Mucosa of gallbladder (tissue), 1 donor: ENCODE measurements at regions not wholly inside any gene's neighbourhood (a gene's known extent, or its start where the extent isn't known, plus 50 kb on each side); places are given as distances from the start of the nearest gene placed in this dataset.
"Not testable (repeated sequence)": the region's sequence is repeated elsewhere in the genome, so short reads cannot be mapped to it uniquely, and the experiment has no call there.

Source experiments
- DNase-seq: peaks from one replicate; pipeline ENCODE4 v3.0.0-alpha.2; 2020; ENCODE audit warnings: low spot score
- donor health status: DM: no; HTN: no; CAD: no.

GRCh38 chr18:10141559-10141958 lies 227.7 kb downstream of the VAPA start:
- peak; percentile 35 for DNase-seq

GRCh38 chr18:10142056-10142455 lies 228.2 kb downstream of the VAPA start:
- no peak for DNase-seq

DNA sequence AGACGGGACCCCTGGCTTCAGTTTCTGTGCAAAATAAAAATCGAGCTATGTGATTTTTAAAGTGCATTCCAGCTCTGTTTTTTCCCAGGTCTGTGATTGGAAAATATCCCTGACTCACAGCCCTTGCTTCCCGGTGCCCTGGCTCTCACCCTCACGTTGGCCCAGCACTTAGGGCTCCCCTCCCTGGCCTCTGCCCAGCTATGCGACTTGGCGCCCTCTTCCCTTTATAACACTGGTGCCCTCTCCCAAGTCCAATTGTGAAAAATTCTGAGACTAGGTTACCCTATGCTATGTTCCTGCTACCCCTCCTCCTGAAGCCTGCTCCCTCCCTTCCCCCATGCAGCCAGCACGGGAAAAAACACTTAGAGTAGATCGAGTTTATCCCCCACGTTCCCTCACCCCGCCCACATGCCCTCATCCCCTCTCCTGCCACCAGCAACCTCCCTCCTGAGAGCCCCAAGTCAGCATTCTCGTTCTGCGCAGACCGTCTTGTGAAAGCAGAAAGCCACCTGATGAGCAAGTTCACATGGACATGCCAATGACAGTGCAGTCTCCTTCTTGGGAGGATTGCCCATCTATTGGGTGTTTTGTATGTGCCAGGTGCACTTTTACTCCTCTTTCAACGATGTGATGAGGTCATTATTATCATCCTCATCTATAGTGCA lies 228.8 kb downstream of the VAPA start:
- DNase-seq = no peak

DNA sequence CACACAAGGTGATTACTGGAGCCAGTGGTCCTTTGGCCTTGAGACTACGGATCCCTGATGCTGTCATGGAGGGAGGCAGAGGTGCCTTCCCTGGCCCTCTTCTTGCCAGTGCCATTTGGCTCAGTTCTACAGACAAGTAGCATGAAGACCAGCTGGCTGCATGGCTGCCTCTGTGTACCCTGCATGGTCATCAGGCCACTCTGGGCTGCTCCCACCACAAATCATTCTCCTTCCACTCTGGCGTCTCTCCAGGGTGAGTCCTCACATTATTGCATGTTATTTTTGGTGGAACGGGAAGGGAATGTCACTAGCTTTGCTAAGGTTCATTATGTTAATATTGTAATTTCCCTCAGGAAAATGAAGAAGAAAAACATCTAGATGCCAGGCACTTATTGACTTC lies 229.8 kb downstream of the VAPA start:
- DNase-seq = no peak

- DNase-seq = no peak
These were observed 231.7 kb downstream of the VAPA start for GRCh38 chr18:10145546-10145945.

- no peak for DNase-seq
These were observed 233.4 kb downstream of the VAPA start for GRCh38 chr18:10147226-10147625.

DNA sequence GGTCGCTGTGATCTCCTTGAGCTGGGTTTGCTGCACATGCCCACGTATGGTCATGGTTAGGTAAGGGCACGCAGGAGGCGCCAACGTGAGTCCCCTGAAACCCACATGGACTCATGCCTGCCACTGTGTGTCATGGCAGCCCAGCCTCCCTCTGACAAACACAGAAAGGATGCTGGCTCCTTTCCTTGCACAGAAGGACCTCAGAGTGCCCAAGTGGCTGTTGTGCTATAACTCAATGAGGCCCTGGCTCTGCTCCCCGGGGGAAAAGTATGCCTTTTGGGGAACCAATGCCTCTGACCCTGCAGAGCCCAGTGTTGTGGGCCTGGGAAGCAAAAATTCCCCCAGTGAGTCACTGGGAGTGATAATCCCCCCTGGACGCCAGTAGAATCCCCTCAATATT lies 233.9 kb downstream of the VAPA start:
- DNase-seq = no peak

DNA sequence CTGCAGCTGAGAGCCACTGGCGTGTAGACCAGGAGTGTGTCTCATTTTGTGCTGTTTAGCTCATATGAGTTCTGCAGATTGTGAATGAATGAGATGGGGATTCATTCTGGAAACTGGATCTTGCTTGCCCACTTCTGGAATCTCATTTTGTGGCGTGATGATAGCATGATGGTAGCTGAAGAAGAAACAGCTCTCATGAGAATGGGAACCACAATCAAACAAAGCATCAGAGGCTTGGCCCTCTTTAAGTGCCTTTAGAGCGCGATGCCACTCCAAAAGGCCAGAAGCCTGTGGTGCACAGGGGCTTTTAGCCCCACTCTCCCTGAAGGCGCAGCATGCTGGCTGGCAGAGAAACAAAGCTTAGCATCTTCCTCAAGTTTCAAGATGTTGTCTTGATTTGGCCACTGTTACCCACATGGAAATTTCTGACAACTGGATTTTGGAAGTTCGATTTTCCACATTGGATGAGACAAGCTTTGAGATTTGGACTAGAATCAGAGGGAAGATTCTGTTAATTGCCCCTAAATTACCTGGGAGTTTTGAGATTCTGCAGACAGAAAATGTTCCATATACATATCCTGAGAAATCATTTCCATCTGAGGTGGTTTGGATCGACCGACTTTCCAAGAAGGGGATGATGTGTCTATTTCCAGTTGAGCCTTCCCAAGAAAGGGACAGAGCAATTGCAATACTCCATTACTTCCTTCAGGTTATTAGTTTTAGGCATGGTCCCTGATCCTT lies 234.5 kb downstream of the VAPA start:
- no peak for DNase-seq

GRCh38 chr18:10149768-10150556 lies 236.1 kb downstream of the VAPA start:
- DNase-seq = no peak

GRCh38 chr18:10150576-10150975 lies 236.8 kb downstream of the VAPA start:
- not testable (repeated sequence) for DNase-seq

GRCh38 chr18:10152475-10152874 lies 238.7 kb downstream of the VAPA start:
- no peak for DNase-seq

GRCh38 chr18:10153924-10154752 lies 240.3 kb downstream of the VAPA start:
- no peak for DNase-seq

DNA sequence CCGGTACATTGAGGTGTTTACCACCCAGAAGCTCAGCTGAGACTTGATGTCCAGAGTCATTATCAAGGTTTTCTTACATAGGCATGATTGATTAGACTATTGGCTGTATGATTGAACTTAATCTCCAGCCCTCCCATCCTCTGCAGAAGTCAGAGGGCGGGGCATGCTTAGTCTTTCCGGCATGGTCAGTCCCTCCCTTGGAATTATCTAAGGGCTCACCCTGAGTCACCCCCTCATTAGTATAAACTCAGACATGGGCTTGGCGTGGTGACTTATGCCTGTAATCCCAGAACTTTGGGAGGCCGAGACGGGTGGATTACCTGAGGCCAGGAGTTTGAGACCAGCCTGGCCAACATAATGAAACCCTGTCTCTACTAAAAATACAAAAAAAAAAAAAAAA lies 243.9 kb downstream of the VAPA start:
- DNase-seq = no peak

DNA sequence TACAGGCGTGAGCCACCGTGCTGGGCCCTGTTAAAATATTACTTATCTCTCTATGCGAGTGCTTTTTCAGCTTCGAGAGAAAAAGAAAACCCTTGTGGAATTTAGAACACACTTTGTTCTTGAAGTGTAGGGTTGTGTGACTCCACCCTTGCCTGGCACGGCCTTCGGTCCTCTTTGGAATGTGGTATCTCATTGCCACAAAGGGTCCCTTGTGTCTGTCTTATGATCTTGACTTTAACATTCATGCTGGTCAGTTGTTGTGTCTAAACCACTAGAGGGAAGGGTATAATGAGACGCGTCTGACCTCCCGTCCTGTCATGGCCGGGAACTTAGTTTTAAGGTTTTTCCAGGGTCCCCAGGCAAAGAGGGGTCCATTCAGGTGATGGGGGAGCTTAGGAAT lies 246.4 kb downstream of the VAPA start:
- no peak for DNase-seq

- DNase-seq = no peak
These were observed 247.5 kb downstream of the VAPA start for GRCh38 chr18:10161315-10161714.

DNA sequence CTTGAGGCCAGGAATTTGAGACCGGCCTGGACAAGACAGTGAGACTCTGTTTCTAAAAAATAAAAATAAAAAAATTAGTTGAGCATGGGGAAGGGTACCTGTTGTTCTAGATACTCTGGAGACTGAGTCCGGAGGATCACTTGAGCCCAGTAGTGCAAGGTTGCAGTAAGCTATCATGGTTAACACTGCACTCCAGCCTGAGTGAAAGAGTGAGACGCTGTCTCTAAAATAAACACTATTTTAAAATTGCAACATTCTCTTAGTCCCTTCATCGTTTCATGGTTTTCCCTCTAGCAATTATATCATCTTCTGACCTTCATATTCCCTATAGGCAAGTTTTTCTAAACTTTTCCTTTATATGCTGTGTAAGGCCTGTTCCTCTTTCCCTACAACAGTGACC lies 248.5 kb downstream of the VAPA start:
- DNase-seq = no peak

GRCh38 chr18:10164271-10165071 lies 250.7 kb downstream of the VAPA start:
- no peak for DNase-seq

GRCh38 chr18:10166164-10166807 lies 252.5 kb downstream of the VAPA start:
- no peak for DNase-seq

DNA sequence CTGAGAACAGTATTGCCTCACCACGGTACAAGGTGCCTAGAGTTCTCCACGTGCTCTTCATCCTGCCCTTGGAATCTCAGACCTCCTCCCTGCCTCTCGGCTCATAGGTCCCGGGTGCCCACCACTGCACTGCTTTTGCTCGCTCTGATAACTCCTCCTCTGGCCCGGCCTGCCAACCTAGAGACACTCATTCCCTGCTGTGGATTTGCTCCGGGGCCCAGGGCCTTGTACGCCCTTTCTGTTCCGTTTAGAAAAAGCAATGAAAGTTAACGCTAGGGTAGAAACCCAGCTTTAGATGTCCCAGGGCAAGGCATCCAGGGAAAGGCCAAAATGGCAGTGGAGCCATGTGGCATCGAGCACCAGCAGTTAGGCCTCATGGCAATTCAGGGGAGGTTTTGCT lies 253.9 kb downstream of the VAPA start:
- DNase-seq = no peak

DNA sequence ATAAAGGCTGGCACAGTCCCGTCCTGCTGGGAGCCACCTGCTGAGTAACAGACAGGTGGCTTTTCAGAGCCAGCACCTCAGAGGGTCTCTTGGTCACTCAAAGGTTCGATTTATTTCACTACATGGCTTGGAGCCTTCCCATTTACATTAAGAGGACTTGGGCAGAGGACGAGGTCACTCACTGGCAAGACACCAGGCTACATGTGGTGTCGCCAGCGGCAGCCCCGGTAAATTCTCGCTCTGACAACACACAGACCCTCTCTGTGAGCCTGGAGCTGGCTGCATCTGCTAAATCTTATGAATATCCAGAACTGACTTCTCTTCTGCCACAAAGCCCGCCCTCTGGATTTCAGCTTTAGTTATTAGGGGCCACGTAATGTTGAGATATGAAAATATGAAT lies 254.7 kb downstream of the VAPA start:
- DNase-seq = no peak
